ENCODE measurements at regions not wholly inside any gene's neighbourhood (a gene's known extent, or its start where the extent isn't known, plus 50 kb on each side); places are given as distances from the start of the nearest gene placed in this dataset.

DNA sequence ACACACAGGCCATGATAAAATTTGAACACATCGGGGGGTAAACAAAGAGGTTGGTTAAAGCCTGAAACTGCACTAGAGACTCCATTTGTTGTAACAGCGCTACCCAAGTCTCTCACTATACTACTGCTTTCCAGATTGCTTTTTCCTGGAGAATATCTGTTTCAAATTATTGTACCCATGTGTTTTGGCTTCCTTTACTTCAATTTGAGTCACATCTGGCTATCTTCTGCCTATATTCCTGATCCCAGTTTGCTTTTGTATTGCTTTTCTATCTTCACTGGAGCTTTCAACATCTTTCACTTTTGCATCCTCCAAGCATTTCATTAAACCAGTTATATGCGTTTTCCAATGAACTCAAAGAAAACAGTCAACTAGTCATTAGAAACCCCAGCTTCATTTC lies 404.7 kb downstream of the MLLT3 start:
- no peaks in the 10 kb centered on the region for H3K9me3 ChIP-seq (ENCODE audit: control insufficient read depth in 1 of 2, insufficient read depth in 1 of 2, low read length in 2 of 2)
- H3K27me3 Mint-ChIP-seq: no peaks in the 10 kb centered on the region
- ChIA-PET CTCF (no interaction called here), POLR2A (no interaction called here)
- peaks cover 10% of the 10 kb centered on the region for H3K4me1 Mint-ChIP-seq (ENCODE audit: low read depth)
- ATAC-seq (ENCODE audit: poor library complexity) (no peak), DNase-seq (no peak)
- no peak overlapping the region for H3K27ac Mint-ChIP-seq
- H3K36me3 Mint-ChIP-seq (ENCODE audit: low read depth): no peaks in the 10 kb centered on the region
- H3K4me3 ChIP-seq (ENCODE audit: low read length): no peak overlapping the region
- no peaks in the 10 kb centered on the region for H3K4me1 ChIP-seq (ENCODE audit: insufficient read depth, low read length)
- no peak overlapping the region for H3K27ac ChIP-seq (ENCODE audit: low read depth in 1 of 2, low read length in 2 of 2)
- H3K4me3 Mint-ChIP-seq: no peak overlapping the region
- H3K9me3 Mint-ChIP-seq: no peaks in the 10 kb centered on the region
- TF ChIP-seq CTCF (IDR thresholded peaks at IDR 0.05): no peak
- H3K27me3 ChIP-seq (ENCODE audit: control insufficient read depth in 1 of 2, insufficient read depth in 2 of 2, low read length in 2 of 2): no peaks in the 10 kb centered on the region
- intact Hi-C loops (cut with DNase I, micrococcal nuclease): no loop called here
- no peaks in the 10 kb centered on the region for H3K36me3 ChIP-seq (ENCODE audit: insufficient read depth, low read length)

GRCh38 chr9:20216438-20216837 lies 405.9 kb downstream of the MLLT3 start:
- ATAC-seq (ENCODE audit: poor library complexity): no peak
- Mint-ChIP-seq H3K4me1 (ENCODE audit: low read depth) (peaks cover 7% of the 10 kb centered on the region), H3K27ac (no peak overlapping the region), H3K27me3 (no peaks in the 10 kb centered on the region), H3K36me3 (ENCODE audit: low read depth) (no peaks in the 10 kb centered on the region), H3K4me3 (no peak overlapping the region), H3K9me3 (no peaks in the 10 kb centered on the region)
- no peak for DNase-seq
- POLR2A ChIA-PET: no interaction called here
- H3K4me3 ChIP-seq (ENCODE audit: low read length): no peak overlapping the region
- intact Hi-C loops (cut with DNase I, micrococcal nuclease): no loop called here
- no peaks in the 10 kb centered on the region for H3K36me3 ChIP-seq (ENCODE audit: insufficient read depth, low read length)
- H3K27ac ChIP-seq (ENCODE audit: low read depth in 1 of 2, low read length in 2 of 2): no peak overlapping the region
- CTCF ChIA-PET: no interaction called here
- no peaks in the 10 kb centered on the region for H3K4me1 ChIP-seq (ENCODE audit: insufficient read depth, low read length)
- H3K27me3 ChIP-seq (ENCODE audit: control insufficient read depth in 1 of 2, insufficient read depth in 2 of 2, low read length in 2 of 2): no peaks in the 10 kb centered on the region
- TF ChIP-seq CTCF (IDR thresholded peaks at IDR 0.05): no peak
- H3K9me3 ChIP-seq (ENCODE audit: control insufficient read depth in 1 of 2, insufficient read depth in 1 of 2, low read length in 2 of 2): no peaks in the 10 kb centered on the region

DNA sequence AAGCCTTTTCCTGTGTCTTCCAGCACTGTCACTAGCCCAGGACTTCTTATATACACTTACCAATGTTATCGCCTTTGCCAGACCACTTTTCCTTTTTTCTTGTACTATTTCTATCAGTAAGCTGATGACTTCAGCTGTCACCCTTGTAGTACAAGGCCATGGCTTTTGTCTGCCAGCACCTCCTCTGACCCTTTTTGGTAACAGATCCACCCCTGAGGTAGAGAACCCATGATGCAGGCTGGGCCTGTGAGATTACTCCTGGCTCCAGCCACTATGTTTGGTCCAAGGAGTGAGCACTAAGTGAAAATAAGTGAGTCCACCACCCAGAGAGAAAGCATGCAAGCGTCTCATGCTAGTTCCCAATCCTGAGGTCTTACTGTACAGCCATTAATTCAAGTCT lies 406.7 kb downstream of the MLLT3 start:
- TF ChIP-seq CTCF (IDR thresholded peaks at IDR 0.05): no peak
- Histone ChIP-seq H3K4me1 (ENCODE audit: insufficient read depth, low read length) (peaks cover 3% of the 10 kb centered on the region), H3K27ac (ENCODE audit: low read depth in 1 of 2, low read length in 2 of 2) (no peak overlapping the region), H3K9me3 (ENCODE audit: control insufficient read depth in 1 of 2, insufficient read depth in 1 of 2, low read length in 2 of 2) (no peaks in the 10 kb centered on the region), H3K27me3 (ENCODE audit: control insufficient read depth in 1 of 2, insufficient read depth in 2 of 2, low read length in 2 of 2) (no peaks in the 10 kb centered on the region), H3K36me3 (ENCODE audit: insufficient read depth, low read length) (no peaks in the 10 kb centered on the region), H3K4me3 (ENCODE audit: low read length) (no peak overlapping the region)
- H3K36me3 Mint-ChIP-seq (ENCODE audit: low read depth): no peaks in the 10 kb centered on the region
- H3K9me3 Mint-ChIP-seq: no peaks in the 10 kb centered on the region
- H3K27ac Mint-ChIP-seq: no peak overlapping the region
- ChIA-PET POLR2A (no interaction called here), CTCF (no interaction called here)
- ATAC-seq (ENCODE audit: poor library complexity) (no peak), DNase-seq (no peak)
- H3K4me1 Mint-ChIP-seq (ENCODE audit: low read depth): no peaks in the 10 kb centered on the region
- H3K4me3 Mint-ChIP-seq: no peak overlapping the region
- no peaks in the 10 kb centered on the region for H3K27me3 Mint-ChIP-seq
- intact Hi-C loops (cut with DNase I, micrococcal nuclease): no loop called here
